ENCODE measurements at regions not wholly inside any gene's neighbourhood (a gene's known extent, or its start where the extent isn't known, plus 50 kb on each side); places are given as distances from the start of the nearest gene placed in this dataset.

GRCh38 chr10:128505346-128505745, 379.1 kb upstream of the MKI67 start:
- TF ChIP-seq POLR2AphosphoS5 (IDR thresholded peaks at IDR 0.05; ENCODE audit: low read depth, low read length): no peak
- no peak for TF ChIP-seq TAF1 (IDR thresholded peaks at IDR 0.05; ENCODE audit: borderline replicate concordance, insufficient read depth, low read length)
- TF ChIP-seq SIN3A (IDR thresholded peaks at IDR 0.05; ENCODE audit: borderline replicate concordance, insufficient read depth, low read length): no peak
- no peak for TF ChIP-seq FOXP2 (optimal IDR thresholded peaks at IDR 0.05; ENCODE audit: borderline replicate concordance, extremely low read depth, extremely low read length, insufficient read depth)
- no peak for TF ChIP-seq REST (IDR thresholded peaks at IDR 0.05; ENCODE audit: insufficient read depth in 1 of 2, low read depth in 2 of 2, low read length in 2 of 2)

DNA sequence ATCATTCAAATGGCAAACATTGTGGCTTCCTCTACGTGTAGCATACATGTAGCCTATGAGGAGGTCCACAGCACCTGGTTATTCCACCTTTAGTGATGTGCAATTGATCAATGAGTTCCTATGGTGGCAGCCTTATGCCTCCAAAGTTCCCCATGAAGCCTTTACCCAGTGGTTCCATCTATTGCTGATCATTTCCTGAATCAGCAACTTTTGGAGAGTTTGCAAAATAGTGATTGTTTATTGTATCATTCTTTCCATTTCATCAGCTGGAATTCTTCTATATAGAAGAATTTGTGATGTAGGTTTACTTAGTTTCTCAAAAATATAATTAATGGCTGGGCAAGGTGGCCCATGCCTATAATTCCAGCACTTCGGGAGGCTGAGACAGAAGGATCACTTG, 380.2 kb upstream of the MKI67 start:
- TF ChIP-seq POLR2AphosphoS5 (IDR thresholded peaks at IDR 0.05; ENCODE audit: low read depth, low read length) (no peak), TAF1 (IDR thresholded peaks at IDR 0.05; ENCODE audit: borderline replicate concordance, insufficient read depth, low read length) (no peak), REST (IDR thresholded peaks at IDR 0.05; ENCODE audit: insufficient read depth in 1 of 2, low read depth in 2 of 2, low read length in 2 of 2) (no peak), FOXP2 (optimal IDR thresholded peaks at IDR 0.05; ENCODE audit: borderline replicate concordance, extremely low read depth, extremely low read length, insufficient read depth) (no peak), SIN3A (IDR thresholded peaks at IDR 0.05; ENCODE audit: borderline replicate concordance, insufficient read depth, low read length) (no peak)

- no peak for TF ChIP-seq FOXP2 (optimal IDR thresholded peaks at IDR 0.05; ENCODE audit: borderline replicate concordance, extremely low read depth, extremely low read length, insufficient read depth)
Measured at GRCh38 chr10:128507066-128507465, 380.8 kb upstream of the MKI67 start.

DNA sequence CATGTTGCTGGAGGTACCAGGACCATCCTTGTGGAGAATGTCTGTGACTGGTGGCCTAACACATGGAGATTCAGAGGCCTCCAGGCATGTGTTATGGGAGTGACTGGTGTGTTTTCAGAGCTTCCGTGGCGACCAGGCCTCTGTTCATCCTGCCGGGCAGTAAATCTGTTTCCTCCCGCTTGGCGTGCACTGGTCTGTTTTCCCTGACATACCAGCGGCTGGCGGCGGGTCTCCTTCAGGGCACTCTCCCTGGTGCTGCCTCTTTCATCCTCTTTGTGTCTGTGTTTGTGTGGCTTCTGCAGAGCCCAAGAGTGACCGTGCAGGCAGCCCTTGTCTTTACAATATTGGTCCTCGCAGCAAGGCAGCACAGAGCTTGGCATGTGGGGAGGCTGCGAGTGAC, 385.1 kb upstream of the MKI67 start:
- TF ChIP-seq POLR2AphosphoS5 (IDR thresholded peaks at IDR 0.05; ENCODE audit: low read depth, low read length) (no peak), FOXP2 (optimal IDR thresholded peaks at IDR 0.05; ENCODE audit: borderline replicate concordance, extremely low read depth, extremely low read length, insufficient read depth) (no peak), TAF1 (IDR thresholded peaks at IDR 0.05; ENCODE audit: borderline replicate concordance, insufficient read depth, low read length) (no peak), SIN3A (IDR thresholded peaks at IDR 0.05; ENCODE audit: borderline replicate concordance, insufficient read depth, low read length) (no peak)

- TF ChIP-seq TAF1 (IDR thresholded peaks at IDR 0.05; ENCODE audit: borderline replicate concordance, insufficient read depth, low read length) (no peak), REST (IDR thresholded peaks at IDR 0.05; ENCODE audit: insufficient read depth in 1 of 2, low read depth in 2 of 2, low read length in 2 of 2) (no peak), FOXP2 (optimal IDR thresholded peaks at IDR 0.05; ENCODE audit: borderline replicate concordance, extremely low read depth, extremely low read length, insufficient read depth) (no peak), SIN3A (IDR thresholded peaks at IDR 0.05; ENCODE audit: borderline replicate concordance, insufficient read depth, low read length) (no peak)
Measured at GRCh38 chr10:128512767-128513166, 386.5 kb upstream of the MKI67 start.

- TF ChIP-seq TAF1 (IDR thresholded peaks at IDR 0.05; ENCODE audit: borderline replicate concordance, insufficient read depth, low read length) (no peak), SIN3A (IDR thresholded peaks at IDR 0.05; ENCODE audit: borderline replicate concordance, insufficient read depth, low read length) (no peak), REST (IDR thresholded peaks at IDR 0.05; ENCODE audit: insufficient read depth in 1 of 2, low read depth in 2 of 2, low read length in 2 of 2) (no peak), FOXP2 (optimal IDR thresholded peaks at IDR 0.05; ENCODE audit: borderline replicate concordance, extremely low read depth, extremely low read length, insufficient read depth) (no peak), POLR2AphosphoS5 (IDR thresholded peaks at IDR 0.05; ENCODE audit: low read depth, low read length) (no peak)
Measured at GRCh38 chr10:128514536-128514935, 388.3 kb upstream of the MKI67 start.

Measured in PFSK-1 (cell line).